Neural progenitor cell (in vitro differentiated cells): ENCODE measurements at regions not wholly inside any gene's neighbourhood (a gene's known extent, or its start where the extent isn't known, plus 50 kb on each side); places are given as distances from the start of the nearest gene placed in this dataset.

Experiments
- EZH2 ChIP-seq: fragments of 200-600 bp; sonication (generic); IDR thresholded peaks from 2 replicates; pipeline ENCODE4 v1.6.1; 2017; ENCODE audit warnings: antibody characterized with exemption, mild to moderate bottlenecking, moderate library complexity
- TF ChIP-seq, protein P1 (sequence below): fragments of 200-600 bp; sonication (generic); IDR thresholded peaks from 2 replicates; pipeline ENCODE4 v1.5.1; 2017; ENCODE audit warnings: antibody characterized with exemption, mild to moderate bottlenecking

DNA sequence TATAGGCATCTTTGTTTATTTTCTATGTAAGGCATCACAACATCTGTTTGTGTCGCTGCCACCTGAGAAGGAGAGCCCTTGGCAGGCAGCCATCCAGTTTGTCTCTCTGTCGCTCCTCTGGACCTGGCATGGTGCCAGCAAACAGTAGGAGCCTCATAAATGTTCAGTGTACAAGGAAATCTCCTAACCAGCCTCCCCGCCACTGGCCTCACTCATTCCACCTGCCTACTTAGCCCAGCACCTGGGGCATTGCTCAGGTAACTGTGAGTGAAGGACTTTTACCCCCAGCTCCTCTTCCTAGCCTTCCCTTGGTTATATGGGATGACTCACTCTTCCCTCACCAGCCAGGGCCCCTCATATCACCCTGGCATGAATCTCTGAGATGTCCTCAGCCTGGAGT, 61.7 kb upstream of the NPTX2 start:
- TF ChIP-seq, protein P1, sequence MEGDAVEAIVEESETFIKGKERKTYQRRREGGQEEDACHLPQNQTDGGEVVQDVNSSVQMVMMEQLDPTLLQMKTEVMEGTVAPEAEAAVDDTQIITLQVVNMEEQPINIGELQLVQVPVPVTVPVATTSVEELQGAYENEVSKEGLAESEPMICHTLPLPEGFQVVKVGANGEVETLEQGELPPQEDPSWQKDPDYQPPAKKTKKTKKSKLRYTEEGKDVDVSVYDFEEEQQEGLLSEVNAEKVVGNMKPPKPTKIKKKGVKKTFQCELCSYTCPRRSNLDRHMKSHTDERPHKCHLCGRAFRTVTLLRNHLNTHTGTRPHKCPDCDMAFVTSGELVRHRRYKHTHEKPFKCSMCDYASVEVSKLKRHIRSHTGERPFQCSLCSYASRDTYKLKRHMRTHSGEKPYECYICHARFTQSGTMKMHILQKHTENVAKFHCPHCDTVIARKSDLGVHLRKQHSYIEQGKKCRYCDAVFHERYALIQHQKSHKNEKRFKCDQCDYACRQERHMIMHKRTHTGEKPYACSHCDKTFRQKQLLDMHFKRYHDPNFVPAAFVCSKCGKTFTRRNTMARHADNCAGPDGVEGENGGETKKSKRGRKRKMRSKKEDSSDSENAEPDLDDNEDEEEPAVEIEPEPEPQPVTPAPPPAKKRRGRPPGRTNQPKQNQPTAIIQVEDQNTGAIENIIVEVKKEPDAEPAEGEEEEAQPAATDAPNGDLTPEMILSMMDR, result no peak
- no peak for TF ChIP-seq EZH2
